ENCODE measurements at regions not wholly inside any gene's neighbourhood (a gene's known extent, or its start where the extent isn't known, plus 50 kb on each side); places are given as distances from the start of the nearest gene placed in this dataset.

DNA sequence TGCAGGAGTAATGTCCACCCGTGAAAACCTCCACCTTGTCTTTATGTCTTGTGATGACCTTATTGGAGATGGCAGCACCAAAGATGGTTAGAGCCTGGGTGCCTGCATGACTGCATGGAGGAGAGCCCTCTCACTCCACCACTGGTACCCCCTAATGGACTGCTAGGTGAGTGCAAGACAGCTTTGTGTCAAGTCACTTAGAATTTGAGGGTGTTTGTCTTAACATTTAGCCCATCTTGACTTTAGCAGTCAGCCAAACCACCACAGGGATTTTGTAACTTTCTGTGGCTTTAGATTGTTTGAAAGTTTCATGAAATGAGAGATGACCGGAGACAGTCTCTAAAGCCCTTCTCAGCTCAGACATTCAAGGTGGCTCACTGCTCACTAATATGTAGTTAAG lies 232.9 kb upstream of the NCAM1 start:
- TF ChIP-seq POLR2AphosphoS5 (IDR thresholded peaks at IDR 0.05) (no peak), CTCF (IDR thresholded peaks at IDR 0.05) (no peak)

All from transverse colon (tissue), 4 donors.